ENCODE measurements at regions not wholly inside any gene's neighbourhood (a gene's known extent, or its start where the extent isn't known, plus 50 kb on each side); places are given as distances from the start of the nearest gene placed in this dataset.
"Not testable (repeated sequence)": the region's sequence is repeated elsewhere in the genome, so short reads cannot be mapped to it uniquely, and the experiment has no call there.

DNA sequence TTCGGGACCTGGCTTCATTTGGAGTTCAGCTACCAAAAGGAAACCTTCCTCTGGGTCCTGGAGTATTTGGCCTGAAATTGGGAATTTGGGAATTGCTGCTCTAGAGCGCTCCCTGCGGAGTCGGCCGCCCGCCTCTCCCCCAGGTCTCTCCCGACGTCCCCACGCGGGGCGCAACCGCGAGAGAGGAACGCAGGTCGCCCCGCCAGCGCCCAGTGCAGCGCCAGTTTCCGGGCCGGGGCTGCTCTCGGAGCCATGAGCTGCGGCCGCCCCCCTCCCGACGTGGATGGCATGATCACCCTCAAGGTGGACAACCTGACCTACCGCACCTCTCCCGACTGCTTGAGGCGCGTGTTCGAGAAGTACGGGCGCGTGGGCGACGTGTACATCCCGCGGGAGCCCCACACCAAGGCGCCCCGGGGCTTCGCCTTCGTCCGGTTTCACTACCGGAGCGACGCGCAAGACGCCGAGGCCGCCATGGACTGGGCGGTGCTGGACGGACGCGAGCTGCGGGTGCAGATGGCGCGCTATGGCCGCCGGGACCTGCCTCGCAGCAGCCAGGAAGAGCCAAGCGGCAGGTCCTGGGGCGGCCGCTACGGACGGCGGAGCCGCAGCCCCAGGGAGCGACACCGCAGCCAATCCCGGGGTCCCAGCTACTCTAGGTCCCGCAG, 529.2 kb downstream of the TNS3 start:
- CTCF ChIA-PET; H3K36me3 Mint-ChIP-seq (ENCODE audit: low read depth); H3K27ac Mint-ChIP-seq; POLR2A ChIA-PET; H3K4me1 Mint-ChIP-seq; DNase-seq; H3K27me3 Mint-ChIP-seq; H3K4me3 Mint-ChIP-seq; H3K9me3 Mint-ChIP-seq: not testable (repeated sequence)

DNA sequence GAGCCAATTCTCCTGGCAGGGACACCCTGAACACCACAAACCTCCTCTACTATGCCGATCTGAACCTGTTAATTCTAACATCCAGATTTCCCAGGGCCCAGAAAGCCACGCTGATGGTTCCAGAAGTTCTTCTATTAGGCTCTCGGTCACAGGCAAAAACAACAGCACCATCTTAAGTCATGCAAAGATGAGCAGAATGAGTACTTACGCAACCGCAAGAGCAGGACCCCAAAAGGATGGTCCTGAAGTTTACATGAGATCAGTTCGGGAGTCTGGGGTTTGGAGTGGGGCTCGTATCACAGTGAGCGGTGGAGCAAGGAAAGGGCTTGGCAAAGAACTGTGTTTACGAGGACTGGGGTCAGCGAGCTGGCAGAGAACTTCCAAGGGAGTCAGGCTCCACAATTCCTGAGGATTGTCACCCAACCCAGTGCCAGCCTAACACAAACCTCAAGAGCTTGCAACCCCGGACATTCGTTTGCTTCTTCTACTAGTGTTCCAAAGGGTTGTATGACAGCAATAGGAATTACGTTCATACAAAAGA, 532.6 kb downstream of the TNS3 start:
- Mint-ChIP-seq H3K36me3 (ENCODE audit: low read depth) (peaks cover 2% of the 10 kb centered on the region), H3K27ac (no peak overlapping the region), H3K4me3 (no peak overlapping the region), H3K4me1 (no peaks in the 10 kb centered on the region), H3K9me3 (peaks cover 4% of the 10 kb centered on the region), H3K27me3 (peaks cover 7% of the 10 kb centered on the region)
- no peak for DNase-seq
- POLR2A ChIA-PET, result no interaction called here
- CTCF ChIA-PET, result no interaction called here

DNA sequence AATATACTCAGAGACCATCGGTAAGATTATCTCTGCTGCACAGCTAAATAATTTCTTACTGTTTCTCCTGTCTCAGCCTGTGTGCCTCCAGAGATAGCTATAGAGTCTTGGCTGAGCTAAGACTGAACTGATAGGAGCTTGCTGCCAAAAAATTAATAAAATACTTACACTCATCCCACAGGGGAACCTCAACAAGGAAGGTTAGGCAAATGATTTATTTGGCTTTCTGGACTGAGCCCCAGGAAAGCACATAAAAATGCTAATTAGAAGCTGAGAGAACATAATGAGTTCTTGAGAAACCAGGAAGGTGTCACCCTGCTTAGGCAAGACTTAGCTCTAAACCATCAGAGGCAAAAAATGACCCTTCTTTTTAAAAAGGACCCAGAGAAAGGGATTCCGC, 534.5 kb downstream of the TNS3 start:
- ChIA-PET CTCF (no interaction called here), POLR2A (no interaction called here)
- H3K4me1 Mint-ChIP-seq, result no peaks in the 10 kb centered on the region
- no peak overlapping the region for H3K27ac Mint-ChIP-seq
- H3K9me3 Mint-ChIP-seq, result no peaks in the 10 kb centered on the region
- H3K4me3 Mint-ChIP-seq, result no peak overlapping the region
- H3K27me3 Mint-ChIP-seq, result no peaks in the 10 kb centered on the region
- DNase-seq, result no peak
- no peaks in the 10 kb centered on the region for H3K36me3 Mint-ChIP-seq (ENCODE audit: low read depth)

DNA sequence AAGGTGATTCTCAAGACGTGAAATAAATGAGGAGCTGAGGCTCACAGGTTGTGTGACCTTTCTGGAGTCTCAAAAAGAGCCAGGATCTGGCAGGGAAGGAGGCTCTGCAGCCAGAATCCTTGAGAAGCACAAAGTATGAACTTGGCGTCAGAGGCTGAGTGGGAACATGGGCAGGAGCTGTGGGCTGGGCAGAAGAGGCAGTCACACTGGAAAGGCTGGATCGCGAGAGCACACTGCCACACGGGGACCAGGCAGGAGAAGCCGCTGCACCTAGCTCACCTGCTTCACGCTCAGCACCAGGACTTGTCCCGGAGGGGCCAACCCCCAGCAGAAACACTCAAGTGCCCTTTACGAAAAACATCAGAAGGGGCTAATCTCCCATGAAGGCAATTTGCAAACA, 535.0 kb downstream of the TNS3 start:
- ChIA-PET CTCF (no interaction called here), POLR2A (no interaction called here)
- H3K27me3 Mint-ChIP-seq, result no peaks in the 10 kb centered on the region

DNA sequence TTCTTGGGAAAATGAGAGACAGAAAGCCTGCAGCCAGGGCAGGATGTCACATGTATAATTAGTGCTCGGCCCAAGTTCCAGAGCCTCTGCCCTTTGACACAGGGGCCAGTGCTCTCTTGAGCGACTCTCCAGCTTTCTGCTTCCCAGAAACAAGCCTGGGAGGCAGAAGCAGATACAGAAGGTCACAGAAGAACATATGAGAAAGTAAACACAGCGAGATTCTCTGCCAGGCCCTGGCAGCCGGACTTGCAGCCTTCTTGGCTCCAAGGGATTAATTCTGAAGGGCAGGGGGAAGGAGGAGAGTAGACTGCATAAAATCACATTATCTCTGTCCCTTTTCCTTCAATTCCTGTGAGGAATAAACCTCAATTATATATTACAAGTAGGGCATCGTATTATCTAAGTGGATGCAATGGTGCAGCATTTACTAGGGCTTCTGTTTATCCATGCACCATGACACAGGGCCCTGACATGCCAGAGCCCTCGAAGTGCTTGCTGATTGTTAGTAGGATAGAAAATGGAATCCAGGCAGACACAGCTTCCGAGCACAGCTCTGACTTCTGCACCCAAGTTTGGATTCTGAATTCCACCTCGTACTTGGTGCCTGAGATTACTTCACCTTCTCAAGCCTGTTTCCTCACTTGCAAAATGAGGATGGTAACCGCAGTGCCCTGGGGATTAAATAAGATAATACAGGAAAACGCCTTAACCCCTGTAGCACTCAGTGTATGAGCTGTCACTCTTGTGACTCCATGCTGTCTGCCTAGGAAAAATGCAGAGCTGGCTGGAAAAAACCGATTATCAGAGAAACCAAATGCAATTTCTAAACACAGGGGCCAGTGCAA, 536.5 kb downstream of the TNS3 start:
- no peaks in the 10 kb centered on the region for H3K27me3 Mint-ChIP-seq
- ChIA-PET CTCF (interaction anchor here (0.5 kb wide), 1 partner anchor 176 kb away, joined by 4 read pairs; no protein-coding TSS in a partner anchor), POLR2A (no interaction called here)
- no peak overlapping the region for H3K27ac Mint-ChIP-seq
- no peak overlapping the region for H3K4me3 Mint-ChIP-seq
- H3K36me3 Mint-ChIP-seq (ENCODE audit: low read depth), result no peaks in the 10 kb centered on the region
- no peaks in the 10 kb centered on the region for H3K4me1 Mint-ChIP-seq
- DNase-seq, result no peak
- H3K9me3 Mint-ChIP-seq, result no peaks in the 10 kb centered on the region

More for the DNA sequence above, 535.0 kb downstream of the TNS3 start:
- no peaks in the 10 kb centered on the region for H3K9me3 Mint-ChIP-seq
- H3K27ac Mint-ChIP-seq, result no peak overlapping the region
- no peak for DNase-seq
- no peak overlapping the region for H3K4me3 Mint-ChIP-seq
- no peaks in the 10 kb centered on the region for H3K4me1 Mint-ChIP-seq
- no peaks in the 10 kb centered on the region for H3K36me3 Mint-ChIP-seq (ENCODE audit: low read depth)

DNA sequence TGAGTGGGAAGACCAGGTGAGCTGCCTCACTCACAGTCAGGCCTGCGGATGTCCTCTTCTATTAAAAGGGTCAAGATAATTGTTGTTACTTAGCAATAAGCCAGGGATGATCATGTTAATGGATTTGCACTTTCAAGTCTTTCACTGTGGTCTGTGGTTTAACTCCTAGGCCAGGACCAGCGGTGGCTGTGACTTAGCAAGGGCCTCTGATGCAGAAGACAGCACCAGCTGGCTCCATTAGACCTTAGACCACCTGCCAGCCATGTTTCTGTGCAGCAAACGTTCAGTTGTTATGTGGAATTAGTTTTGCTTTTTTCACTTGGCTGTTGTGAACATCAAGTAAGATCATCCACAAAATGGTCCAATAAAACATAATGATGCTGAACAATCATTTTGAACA, 537.3 kb downstream of the TNS3 start:
- no peaks in the 10 kb centered on the region for H3K27me3 Mint-ChIP-seq
- H3K4me3 Mint-ChIP-seq, result no peak overlapping the region
- H3K27ac Mint-ChIP-seq, result no peak overlapping the region
- no peaks in the 10 kb centered on the region for H3K36me3 Mint-ChIP-seq (ENCODE audit: low read depth)
- no peaks in the 10 kb centered on the region for H3K4me1 Mint-ChIP-seq
- DNase-seq, result no peak
- ChIA-PET POLR2A (no interaction called here), CTCF (no interaction called here)
- no peaks in the 10 kb centered on the region for H3K9me3 Mint-ChIP-seq

DNA sequence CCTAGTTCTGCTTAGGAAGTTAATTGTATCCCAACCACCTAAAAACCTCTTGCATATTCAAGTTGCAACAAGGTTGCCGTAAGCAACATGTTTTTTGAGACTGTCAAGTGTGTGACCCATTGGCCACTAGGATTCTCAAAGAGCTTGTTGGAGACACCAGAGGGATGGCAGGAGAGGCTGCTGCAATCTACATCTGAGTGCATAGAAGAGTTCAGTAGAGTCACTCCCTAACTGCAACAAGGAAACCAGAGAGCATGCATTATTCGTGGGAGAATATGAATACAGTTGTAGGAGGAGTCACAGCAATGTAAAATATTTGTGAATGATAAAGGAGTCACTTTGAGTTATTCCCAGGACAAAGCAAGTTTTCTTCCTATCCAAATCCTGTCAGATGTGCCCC, 538.6 kb downstream of the TNS3 start:
- no peaks in the 10 kb centered on the region for H3K27me3 Mint-ChIP-seq
- DNase-seq, result no peak
- POLR2A ChIA-PET, result no interaction called here
- H3K9me3 Mint-ChIP-seq, result no peaks in the 10 kb centered on the region
- no peak overlapping the region for H3K4me3 Mint-ChIP-seq
- H3K36me3 Mint-ChIP-seq (ENCODE audit: low read depth), result no peaks in the 10 kb centered on the region
- CTCF ChIA-PET, result no interaction called here
- no peaks in the 10 kb centered on the region for H3K4me1 Mint-ChIP-seq
- no peak overlapping the region for H3K27ac Mint-ChIP-seq

DNA sequence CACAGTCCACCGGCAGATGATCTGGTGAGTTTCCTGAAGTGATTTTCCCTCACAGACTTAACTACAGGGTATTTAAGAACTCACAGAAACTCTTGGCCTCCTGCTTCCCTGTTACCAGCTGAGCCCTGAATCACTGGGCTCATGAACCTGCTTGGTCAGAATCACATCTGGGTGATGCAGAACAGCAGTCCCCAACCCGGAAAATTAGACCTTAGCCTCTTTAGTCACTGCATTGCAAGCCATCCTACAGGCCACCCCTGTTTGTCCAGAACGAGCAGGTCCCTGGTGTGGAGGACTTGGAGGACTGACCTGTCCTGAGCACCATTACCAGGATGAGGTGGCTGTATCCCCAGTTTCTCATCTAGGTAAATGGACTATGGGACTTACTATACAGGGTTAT, 539.2 kb downstream of the TNS3 start:
- DNase-seq, result no peak
- ChIA-PET CTCF (no interaction called here), POLR2A (no interaction called here)
- Mint-ChIP-seq H3K9me3 (no peaks in the 10 kb centered on the region), H3K27me3 (no peaks in the 10 kb centered on the region), H3K27ac (no peak overlapping the region), H3K36me3 (ENCODE audit: low read depth) (no peaks in the 10 kb centered on the region), H3K4me1 (no peaks in the 10 kb centered on the region), H3K4me3 (no peak overlapping the region)

DNA sequence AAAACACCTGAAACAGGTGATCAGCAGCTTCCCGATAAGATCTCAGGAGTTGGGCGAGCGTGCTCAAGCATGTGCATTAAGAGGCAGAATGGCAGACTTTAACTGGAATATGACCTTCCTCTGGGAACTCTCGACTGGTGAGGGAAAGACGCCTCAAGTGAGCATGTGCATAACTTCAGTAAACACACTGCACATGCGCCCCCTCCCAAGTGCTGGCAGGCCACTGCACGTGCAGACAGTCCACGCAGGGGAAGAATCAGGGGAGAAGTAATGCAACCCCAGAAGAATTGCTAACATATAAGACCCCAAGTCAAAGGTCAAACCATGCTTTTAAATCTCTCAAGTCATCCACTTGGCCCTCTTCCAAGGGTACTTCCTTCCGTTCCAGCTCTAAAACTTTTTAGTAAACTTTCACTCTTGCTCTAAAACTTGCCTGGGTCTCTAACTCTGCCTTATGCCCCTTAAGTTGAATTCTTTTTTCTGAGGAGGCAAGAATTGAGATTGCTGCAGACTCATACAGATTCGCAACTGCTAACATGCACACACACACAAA, 541.0 kb downstream of the TNS3 start:
- CTCF ChIA-PET, result interaction anchor here (0.6 kb wide), 1 partner anchor 116 kb away, joined by 4 read pairs; no protein-coding TSS in a partner anchor

DNA sequence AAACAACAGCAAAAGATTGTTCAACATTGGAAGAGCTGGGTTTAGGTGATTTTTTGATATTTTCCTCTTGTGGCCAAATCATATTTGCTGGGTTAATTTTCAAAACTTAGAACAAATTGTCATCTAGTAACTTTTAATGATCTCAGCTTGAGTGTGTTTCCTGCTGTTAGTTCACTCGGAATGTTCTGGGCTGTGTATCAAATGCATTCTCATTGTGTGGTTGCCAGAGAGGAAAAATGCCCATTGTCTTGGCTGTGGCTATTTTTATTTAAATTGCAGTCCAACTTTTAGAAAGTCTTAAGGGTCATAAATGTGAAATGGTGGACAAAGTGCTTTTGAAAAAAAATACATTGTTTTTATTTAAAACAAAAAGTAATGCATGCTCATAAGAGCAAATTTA, 542.0 kb downstream of the TNS3 start:
- H3K27ac Mint-ChIP-seq, result no peak overlapping the region

More for the DNA sequence above, 541.0 kb downstream of the TNS3 start:
- H3K4me1 Mint-ChIP-seq, result no peaks in the 10 kb centered on the region
- no peak overlapping the region for H3K4me3 Mint-ChIP-seq
- H3K36me3 Mint-ChIP-seq (ENCODE audit: low read depth), result no peaks in the 10 kb centered on the region
- POLR2A ChIA-PET, result no interaction called here
- no peak for DNase-seq
- no peaks in the 10 kb centered on the region for H3K27me3 Mint-ChIP-seq
- no peaks in the 10 kb centered on the region for H3K9me3 Mint-ChIP-seq
- no peak overlapping the region for H3K27ac Mint-ChIP-seq

DNA sequence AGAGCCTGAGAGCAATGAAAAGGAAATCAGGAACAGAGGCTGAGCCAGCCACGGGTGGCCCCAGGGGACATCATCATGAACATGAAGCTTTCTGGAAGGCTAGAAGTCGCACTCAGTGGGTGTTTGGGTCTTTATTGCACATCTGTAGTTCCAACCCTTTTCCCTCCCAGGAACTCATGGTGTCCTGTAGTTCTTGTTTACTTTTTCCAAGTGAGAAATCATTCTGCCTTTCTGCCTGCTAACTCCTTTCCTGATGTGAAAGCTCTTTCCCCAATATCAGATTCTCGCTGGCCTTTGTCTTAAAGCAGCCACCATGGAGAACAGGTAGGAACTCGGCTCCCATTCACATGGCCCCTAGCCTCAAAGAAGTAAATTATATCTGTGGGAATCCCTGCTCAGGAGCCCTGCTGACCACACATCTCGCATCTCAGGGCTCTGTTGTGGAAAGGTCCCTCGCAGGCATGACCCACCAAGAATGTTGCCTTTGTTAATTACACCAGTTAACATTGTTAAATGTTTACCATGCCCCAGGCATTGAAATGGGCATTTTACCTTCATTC, 542.7 kb downstream of the TNS3 start:
- no peaks in the 10 kb centered on the region for H3K4me1 Mint-ChIP-seq
- H3K27ac Mint-ChIP-seq, result no peak overlapping the region
- ChIA-PET CTCF (no interaction called here), POLR2A (no interaction called here)
- no peaks in the 10 kb centered on the region for H3K27me3 Mint-ChIP-seq
- H3K9me3 Mint-ChIP-seq, result no peaks in the 10 kb centered on the region
- no peak overlapping the region for H3K4me3 Mint-ChIP-seq
- no peak for DNase-seq
- no peaks in the 10 kb centered on the region for H3K36me3 Mint-ChIP-seq (ENCODE audit: low read depth)

More for the DNA sequence above, 542.0 kb downstream of the TNS3 start:
- CTCF ChIA-PET, result no interaction called here
- POLR2A ChIA-PET, result no interaction called here
- Mint-ChIP-seq H3K9me3 (no peaks in the 10 kb centered on the region), H3K4me1 (no peaks in the 10 kb centered on the region), H3K4me3 (no peak overlapping the region), H3K27me3 (no peaks in the 10 kb centered on the region), H3K36me3 (ENCODE audit: low read depth) (no peaks in the 10 kb centered on the region)
- DNase-seq, result no peak

DNA sequence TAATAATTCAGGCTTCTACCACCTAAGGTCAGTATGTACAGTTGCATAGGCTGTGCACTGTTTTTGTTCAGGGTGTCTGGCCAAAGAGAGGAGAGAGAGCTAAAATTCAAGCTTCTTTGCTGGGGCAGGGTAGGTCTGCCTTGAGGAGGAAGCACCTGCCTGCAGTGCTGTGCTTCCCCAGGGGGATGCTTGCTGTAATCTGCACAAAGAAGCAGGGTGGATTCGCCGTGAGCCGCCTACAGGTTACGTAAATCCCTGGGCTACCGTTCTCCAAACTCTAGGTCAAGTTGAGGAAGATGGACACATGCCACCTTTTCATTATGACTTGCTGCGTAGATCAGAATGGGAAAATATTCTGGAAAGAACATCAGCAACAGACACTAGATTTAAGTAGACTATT, 543.3 kb downstream of the TNS3 start:
- H3K36me3 Mint-ChIP-seq (ENCODE audit: low read depth), result no peaks in the 10 kb centered on the region
- ChIA-PET CTCF (no interaction called here), POLR2A (no interaction called here)
- no peaks in the 10 kb centered on the region for H3K9me3 Mint-ChIP-seq
- no peak for DNase-seq
- no peak overlapping the region for H3K4me3 Mint-ChIP-seq
- H3K27me3 Mint-ChIP-seq, result no peaks in the 10 kb centered on the region
- no peak overlapping the region for H3K27ac Mint-ChIP-seq
- H3K4me1 Mint-ChIP-seq, result no peaks in the 10 kb centered on the region

DNA sequence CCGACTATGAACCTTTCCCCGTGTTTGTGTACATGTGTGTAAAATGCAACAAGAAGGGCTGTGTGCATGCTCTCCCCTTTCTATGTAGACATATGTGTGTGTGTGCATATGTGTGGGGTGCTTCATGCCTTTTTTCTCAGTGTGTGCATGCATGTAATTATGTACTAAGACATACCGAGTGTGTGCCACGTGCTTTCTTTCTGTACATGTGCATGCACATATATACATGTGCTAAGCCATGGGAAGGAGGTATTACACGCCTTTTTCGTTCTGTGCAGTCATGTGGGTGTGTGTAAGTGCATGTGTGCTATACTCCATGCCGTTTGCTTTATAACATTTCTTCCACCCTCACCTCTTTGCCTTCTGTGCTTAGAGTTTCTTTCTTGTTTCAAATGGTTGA, 544.3 kb downstream of the TNS3 start:
- H3K27ac Mint-ChIP-seq, result no peak overlapping the region
- no peaks in the 10 kb centered on the region for H3K4me1 Mint-ChIP-seq
- no peaks in the 10 kb centered on the region for H3K36me3 Mint-ChIP-seq (ENCODE audit: low read depth)
- H3K9me3 Mint-ChIP-seq, result no peaks in the 10 kb centered on the region
- H3K4me3 Mint-ChIP-seq, result no peak overlapping the region
- H3K27me3 Mint-ChIP-seq, result no peaks in the 10 kb centered on the region
- CTCF ChIA-PET, result no interaction called here
- POLR2A ChIA-PET, result no interaction called here
- no peak for DNase-seq

Measured in activated CD4-positive, alpha-beta T cell treated with anti-CD3 and anti-CD28 coated beads, Interleukin-2, amount 10 ng/mL, durations not matched to agents 7 days and 5 days (primary cell).